OCI-LY7 (cell line): ENCODE measurements at regions not wholly inside any gene's neighbourhood (a gene's known extent, or its start where the extent isn't known, plus 50 kb on each side); places are given as distances from the start of the nearest gene placed in this dataset.

ENCODE experiments used
- BruUV-seq: library from RNA; stranded (reverse); fragments of 400-500 nt; replicated peaks from 2 replicates; lab custom pipeline; 2021; lab: Mats Ljungman, UMichigan
- CTCF ChIA-PET: fragments of 300-600 bp; sonication (Branson Sonifier 250); formaldehyde crosslinking; loops from one replicate; lab custom pipeline; 2022; ENCODE audit warnings: antibody characterized with exemption; ENCODE audit not compliant: unreplicated experiment; lab: Charles Lee
- POLR2A ChIA-PET: fragments of 300-600 bp; sonication (Branson Sonifier 250); formaldehyde crosslinking; loops from one replicate; lab custom pipeline; 2022; ENCODE audit warnings: antibody characterized with exemption; lab: Charles Lee
- DNase-seq: peaks from one replicate; pipeline ENCODE4 v3.0.0-alpha.2; 2015; ENCODE audit warnings: low spot score
- H2AFZ ChIP-seq: fragments of 200-600 bp; sonication (generic), shearing (Covaris generic); 2 replicates; pipeline ENCODE4 v1.6.1; 2014; ENCODE audit warnings: mild to moderate bottlenecking, antibody characterized with exemption, low read length, moderate library complexity
- H3K27ac ChIP-seq: fragments of 200-600 bp; sonication (generic); 2 replicates; pipeline ENCODE4 v1.5.1; 2014; ENCODE audit warnings: mixed run types, low read depth, mild to moderate bottlenecking, moderate library complexity, low read length, inconsistent platforms; ENCODE audit not compliant: poor library complexity, severe bottlenecking
- H3K36me3 ChIP-seq: fragments of 200-600 bp; sonication (generic); 2 replicates; pipeline ENCODE4 v1.6.1; 2014; ENCODE audit warnings: mild to moderate bottlenecking, antibody characterized with exemption, low read length, moderate library complexity, mixed read lengths; ENCODE audit not compliant: insufficient read depth
- H3K4me1 ChIP-seq: fragments of 200-600 bp; sonication (generic); 2 replicates; pipeline ENCODE4 v1.5.1; 2014; ENCODE audit warnings: mild to moderate bottlenecking, low read length; ENCODE audit not compliant: insufficient read depth, poor library complexity, severe bottlenecking
- H3K4me2 ChIP-seq: fragments of 200-600 bp; sonication (generic); 2 replicates; pipeline ENCODE4 v1.6.1; 2014; ENCODE audit warnings: mild to moderate bottlenecking, low read length
- H3K4me3 ChIP-seq: fragments of 200-600 bp; sonication (generic); 2 replicates; pipeline ENCODE4 v1.5.1; 2014; ENCODE audit warnings: mild to moderate bottlenecking, low read depth, low read length; ENCODE audit not compliant: poor library complexity, severe bottlenecking
- H3K79me2 ChIP-seq: fragments of 200-600 bp; sonication (generic); 2 replicates; pipeline ENCODE4 v1.6.1; 2016; ENCODE audit warnings: low read depth, mild to moderate bottlenecking, low read length, moderate library complexity, mixed read lengths; ENCODE audit not compliant: insufficient read depth
- H3K9me2 ChIP-seq: fragments of 200-600 bp; sonication (generic); 2 replicates; pipeline ENCODE4 v1.6.1; 2016; ENCODE audit warnings: mild to moderate bottlenecking, low read length, mixed read lengths; ENCODE audit not compliant: insufficient read depth
- H3K9me3 ChIP-seq: fragments of 200-600 bp; sonication (generic); 2 replicates; pipeline ENCODE4 v1.6.1; 2014; ENCODE audit warnings: mild to moderate bottlenecking, mixed run types, low read length, mixed read lengths
- H4K20me1 ChIP-seq: fragments of 200-600 bp; sonication (generic); 2 replicates; pipeline ENCODE4 v1.6.1; 2014; ENCODE audit warnings: mild to moderate bottlenecking, antibody characterized with exemption, low read length, moderate library complexity, mixed read lengths; ENCODE audit not compliant: insufficient read depth
- CTCF ChIP-seq: fragments of 200-600 bp; sonication (generic); conservative IDR thresholded peaks from 2 replicates; pipeline ENCODE4 v1.5.1; 2014; ENCODE audit warnings: mild to moderate bottlenecking, antibody characterized with exemption, low read length, moderate library complexity, mixed read lengths
- EZH2phosphoT487 ChIP-seq: fragments of 200-600 bp; sonication (generic); IDR thresholded peaks from 2 replicates; pipeline ENCODE4 v1.6.1; 2018; ENCODE audit warnings: low read depth, borderline replicate concordance, mild to moderate bottlenecking, mixed run types, antibody characterized with exemption, low read length, moderate library complexity, mixed read lengths
- intact Hi-C: fragments of 100-400 bp; cut with micrococcal nuclease; formaldehyde crosslinking; loops from one replicate; pipeline ENCODE4 v1.10.0; 2022; ENCODE audit not compliant: unreplicated experiment

DNA sequence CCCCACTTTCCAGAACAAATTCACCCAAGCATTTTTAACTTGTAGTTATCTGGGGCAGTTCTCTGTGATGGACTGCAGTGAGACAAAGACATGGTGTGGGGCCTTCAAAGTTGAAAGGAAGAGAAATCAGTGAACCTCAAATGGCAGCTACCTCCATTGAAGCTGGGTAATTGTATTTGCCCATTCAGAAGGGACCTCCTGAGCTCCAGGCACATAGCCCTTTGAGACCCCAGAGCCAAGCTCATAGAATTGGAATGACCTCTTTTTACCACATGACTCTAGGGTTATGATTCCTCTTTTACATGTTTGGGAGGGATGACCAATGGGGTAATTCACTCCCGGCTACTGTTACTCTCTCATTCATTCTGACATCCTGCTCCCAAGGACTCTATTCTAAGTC, 368.4 kb upstream of the ITGA1 start:
- ChIA-PET POLR2A (no interaction called here), CTCF (no interaction called here)
- Histone ChIP-seq H3K4me1 (no peaks in the 10 kb centered on the region), H3K9me3 (no peaks in the 10 kb centered on the region), H3K79me2 (no peaks in the 10 kb centered on the region), H4K20me1 (no peaks in the 10 kb centered on the region), H3K36me3 (no peaks in the 10 kb centered on the region), H3K4me3 (no peak overlapping the region), H3K9me2 (no peaks in the 10 kb centered on the region), H2AFZ (no peak overlapping the region), H3K27ac (no peak overlapping the region), H3K4me2 (no peak overlapping the region)
- no TSS peak for BruUV-seq
- intact Hi-C loops = no loop called here
- DNase-seq = no peak
- no peak for TF ChIP-seq EZH2phosphoT487
- TF ChIP-seq CTCF = no peak

DNA sequence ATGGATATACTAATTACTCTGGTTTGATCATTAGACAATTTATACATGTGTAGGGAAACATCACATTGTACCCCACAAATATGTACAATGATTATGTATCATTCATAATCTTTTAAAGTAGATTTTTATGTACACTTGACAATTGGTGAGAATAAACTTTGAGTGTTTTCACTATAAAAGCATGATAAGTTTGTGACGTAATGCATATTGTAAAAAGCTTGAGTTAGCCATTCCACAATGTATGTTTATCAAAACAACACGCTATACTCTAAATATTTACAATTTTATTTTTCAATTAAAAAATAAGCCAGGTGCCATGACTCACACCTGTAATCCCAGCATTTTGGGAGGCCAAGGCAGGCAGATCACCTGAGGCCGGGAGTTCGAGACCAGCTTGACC, 360.1 kb upstream of the ITGA1 start:
- H4K20me1 ChIP-seq = no peaks in the 10 kb centered on the region
- BruUV-seq = no TSS peak
- H3K4me1 ChIP-seq = no peaks in the 10 kb centered on the region
- no peaks in the 10 kb centered on the region for H3K9me2 ChIP-seq
- ChIA-PET POLR2A (no interaction called here), CTCF (no interaction called here)
- H3K79me2 ChIP-seq = no peaks in the 10 kb centered on the region
- H3K9me3 ChIP-seq = no peaks in the 10 kb centered on the region
- TF ChIP-seq EZH2phosphoT487 (no peak), CTCF (no peak)
- intact Hi-C loops = no loop called here
- no peak overlapping the region for H3K27ac ChIP-seq
- H3K4me2 ChIP-seq = no peak overlapping the region
- H3K4me3 ChIP-seq = no peak overlapping the region
- no peaks in the 10 kb centered on the region for H3K36me3 ChIP-seq
- H2AFZ ChIP-seq = no peak overlapping the region
- no peak for DNase-seq

- no peak overlapping the region for H3K4me3 ChIP-seq
- H3K36me3 ChIP-seq = no peaks in the 10 kb centered on the region
- H4K20me1 ChIP-seq = no peaks in the 10 kb centered on the region
- H3K9me3 ChIP-seq = no peaks in the 10 kb centered on the region
- no peaks in the 10 kb centered on the region for H3K9me2 ChIP-seq
- TF ChIP-seq CTCF (no peak), EZH2phosphoT487 (no peak)
- POLR2A ChIA-PET = no interaction called here
- no TSS peak for BruUV-seq
- intact Hi-C loops = no loop called here
- H2AFZ ChIP-seq = no peak overlapping the region
- no peaks in the 10 kb centered on the region for H3K4me1 ChIP-seq
- CTCF ChIA-PET = no interaction called here
- no peak overlapping the region for H3K4me2 ChIP-seq
- DNase-seq = no peak
- H3K27ac ChIP-seq = no peak overlapping the region
- no peaks in the 10 kb centered on the region for H3K79me2 ChIP-seq
Measured at GRCh38 chr5:52428977-52429489, 358.7 kb upstream of the ITGA1 start.
